Urinary bladder (tissue), 3 donors: ENCODE measurements at regions not wholly inside any gene's neighbourhood (a gene's known extent, or its start where the extent isn't known, plus 50 kb on each side); places are given as distances from the start of the nearest gene placed in this dataset.
"Not testable (repeated sequence)": the region's sequence is repeated elsewhere in the genome, so short reads cannot be mapped to it uniquely, and the experiment has no call there.

Source experiments
- DNase-seq: peaks from one replicate; pipeline ENCODE4 v3.0.0-alpha.2; 2015; ENCODE audit errors: extremely low spot score
- H3K27ac ChIP-seq: one replicate; pipeline ENCODE4 v1.5.1; 2013; ENCODE audit warnings: low read depth, mild to moderate bottlenecking, moderate library complexity
- H3K36me3 ChIP-seq: one replicate; pipeline ENCODE4 v1.6.1; 2013; ENCODE audit warnings: mild to moderate bottlenecking, moderate library complexity; ENCODE audit not compliant: insufficient read depth
- H3K4me1 ChIP-seq: one replicate; pipeline ENCODE4 v1.6.1; 2013; ENCODE audit warnings: mild to moderate bottlenecking, moderate library complexity; ENCODE audit not compliant: insufficient read depth
- H3K4me3 ChIP-seq: one replicate; pipeline ENCODE4 v1.5.1; 2013; ENCODE audit warnings: low read depth, low read length
- WGBS: extraction: QIAGEN DNeasy Blood & Tissue Kit; methylation state at CpG from one replicate; pipeline ENCODE4 v1.1.7; 2013; 5-methylcytosine and 5-hydroxymethylcytosine counted together
- donor health status: healthy with polysubstance abuse.
- donor health status: healthy.

- Histone ChIP-seq H3K27ac (no peak overlapping the region), H3K36me3 (no peaks in the 10 kb centered on the region), H3K4me3 (no peak overlapping the region), H3K4me1 (no peaks in the 10 kb centered on the region)
- DNase-seq, result no peak
- 89% methylated on average over 2 of the region's 2 CpGs for WGBS
Measured at GRCh38 chr1:79255421-79255820, 248.9 kb upstream of the ADGRL4 start.

DNA sequence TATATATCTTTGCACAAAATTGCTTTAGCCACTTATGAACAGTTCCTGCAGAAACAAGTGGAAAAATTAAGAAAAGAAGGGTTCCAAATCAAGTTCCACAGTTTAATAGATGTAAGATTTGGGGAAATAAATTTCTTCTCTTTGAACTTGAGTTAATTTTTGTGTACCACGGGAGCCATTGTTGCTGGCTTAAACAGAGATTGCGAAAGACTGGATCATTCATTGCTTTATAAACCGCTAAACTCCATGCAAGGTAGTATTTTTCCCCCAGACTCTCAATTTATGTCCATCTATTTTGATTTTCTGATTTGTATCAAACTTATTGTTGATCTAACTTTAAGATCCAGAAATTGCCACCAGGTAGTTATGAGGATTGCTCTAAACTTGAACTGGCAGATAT lies 246.1 kb upstream of the ADGRL4 start:
- DNase-seq, result no peak
- no peaks in the 10 kb centered on the region for H3K36me3 ChIP-seq
- no peaks in the 10 kb centered on the region for H3K4me1 ChIP-seq
- no peak overlapping the region for H3K4me3 ChIP-seq
- H3K27ac ChIP-seq, result no peak overlapping the region
- 93% methylated on average over 3 of the region's 3 CpGs for WGBS

DNA sequence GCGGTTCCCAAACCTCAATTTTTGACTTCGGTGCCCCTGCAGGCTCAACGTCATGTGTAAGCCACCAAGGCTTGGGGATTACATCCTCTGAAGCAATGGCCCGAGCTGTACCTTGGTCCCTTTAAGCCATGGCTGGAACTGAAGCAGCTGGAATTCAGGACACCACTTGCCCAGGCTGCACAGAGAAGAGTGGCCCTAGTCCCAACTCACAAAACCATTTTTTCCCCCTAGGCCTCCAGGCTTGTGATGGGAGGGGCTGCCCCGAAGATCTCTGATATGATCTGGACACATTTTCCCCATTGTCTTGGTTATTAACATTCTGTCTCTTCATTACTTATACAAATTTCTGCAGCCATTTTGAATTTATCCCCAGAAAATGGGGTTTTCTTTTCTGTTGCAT lies 233.3 kb upstream of the ADGRL4 start:
- Histone ChIP-seq H3K4me1 (no peaks in the 10 kb centered on the region), H3K36me3 (no peaks in the 10 kb centered on the region), H3K4me3 (no peak overlapping the region), H3K27ac (no peak overlapping the region)
- 85% methylated on average over 5 of the region's 5 CpGs for WGBS
- DNase-seq, result no peak

DNA sequence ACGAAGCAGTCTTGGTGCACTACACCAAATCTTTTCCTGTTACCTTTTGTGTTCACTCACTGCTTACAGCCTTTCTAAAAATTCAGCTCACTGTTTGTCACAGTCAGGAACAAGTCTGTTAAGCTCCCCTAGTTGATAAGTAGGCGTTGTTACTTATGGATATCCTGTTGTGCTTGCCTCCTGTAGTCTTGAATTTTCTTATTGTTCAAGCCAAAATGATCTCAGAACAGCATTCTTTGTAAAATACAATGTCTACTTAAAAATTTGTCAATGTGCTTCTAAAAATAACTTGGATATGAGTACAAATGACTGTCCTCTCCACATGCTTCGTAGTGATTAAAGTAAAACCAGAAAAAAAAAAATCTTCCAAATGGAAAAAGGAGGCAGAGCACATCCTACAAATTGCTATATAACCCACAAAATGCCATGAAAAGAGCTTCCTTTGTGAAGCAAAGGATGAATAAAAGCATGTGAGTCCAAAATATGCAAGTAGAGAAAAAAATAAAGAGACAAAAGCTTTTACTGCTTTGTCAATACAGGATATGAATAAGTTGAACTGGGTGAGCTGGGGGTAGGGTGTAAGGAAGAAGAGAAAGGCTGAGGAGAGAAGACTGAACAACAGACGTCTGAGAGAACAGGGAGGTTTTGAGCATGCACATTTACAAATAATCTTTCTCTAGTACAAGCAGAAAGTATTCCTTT lies 228.9 kb upstream of the ADGRL4 start:
- no peak for DNase-seq
- 47% methylated on average over 4 of the region's 4 CpGs for WGBS
- no peak overlapping the region for H3K4me3 ChIP-seq
- no peaks in the 10 kb centered on the region for H3K36me3 ChIP-seq
- no peaks in the 10 kb centered on the region for H3K4me1 ChIP-seq
- no peak overlapping the region for H3K27ac ChIP-seq

DNA sequence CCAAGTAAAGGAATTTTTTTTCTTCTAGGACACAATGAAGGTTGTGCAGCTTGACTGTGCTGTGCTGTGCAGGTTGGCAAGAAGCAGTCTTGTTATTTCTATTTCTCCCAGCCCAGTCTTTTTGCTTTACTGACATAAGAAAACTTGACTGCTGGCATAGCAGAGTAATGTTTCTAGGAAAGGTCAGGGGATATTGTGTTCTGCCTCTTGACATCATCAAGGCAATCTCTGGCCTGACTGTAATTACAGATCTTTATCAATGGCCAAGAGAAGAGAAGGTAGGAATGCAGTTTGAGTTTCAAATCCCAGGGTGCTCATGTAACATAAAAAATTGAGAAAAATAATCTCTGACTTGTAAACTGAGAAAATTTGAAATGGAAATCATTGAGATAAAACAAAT lies 226.3 kb upstream of the ADGRL4 start:
- DNase-seq, result no peak
- no peak overlapping the region for H3K27ac ChIP-seq
- H3K4me1 ChIP-seq, result no peaks in the 10 kb centered on the region
- H3K4me3 ChIP-seq, result no peak overlapping the region
- H3K36me3 ChIP-seq, result no peaks in the 10 kb centered on the region

DNA sequence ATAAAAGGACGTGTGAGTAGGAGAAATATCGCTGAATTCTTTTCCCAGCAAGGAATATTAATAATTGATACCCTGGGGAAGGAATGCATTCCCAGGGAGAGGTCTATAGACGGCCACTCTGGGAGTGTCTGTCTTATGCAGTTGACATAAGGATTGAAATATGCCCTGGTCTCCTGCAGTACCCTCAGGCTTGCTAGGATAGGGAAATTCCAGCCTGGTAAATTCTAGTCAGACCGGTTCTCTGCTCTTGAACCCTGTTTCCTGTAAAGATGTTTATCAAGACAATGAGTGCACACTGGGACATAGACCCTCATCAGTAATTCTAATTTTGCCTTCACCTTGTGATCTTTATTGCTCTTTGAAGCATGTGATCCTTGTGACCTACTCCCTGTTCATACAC lies 224.2 kb upstream of the ADGRL4 start:
- not testable (repeated sequence) for H3K4me3 ChIP-seq, DNase-seq, H3K36me3 ChIP-seq, H3K4me1 ChIP-seq, H3K27ac ChIP-seq
- WGBS, result 80% methylated on average over 4 of the region's 4 CpGs

DNA sequence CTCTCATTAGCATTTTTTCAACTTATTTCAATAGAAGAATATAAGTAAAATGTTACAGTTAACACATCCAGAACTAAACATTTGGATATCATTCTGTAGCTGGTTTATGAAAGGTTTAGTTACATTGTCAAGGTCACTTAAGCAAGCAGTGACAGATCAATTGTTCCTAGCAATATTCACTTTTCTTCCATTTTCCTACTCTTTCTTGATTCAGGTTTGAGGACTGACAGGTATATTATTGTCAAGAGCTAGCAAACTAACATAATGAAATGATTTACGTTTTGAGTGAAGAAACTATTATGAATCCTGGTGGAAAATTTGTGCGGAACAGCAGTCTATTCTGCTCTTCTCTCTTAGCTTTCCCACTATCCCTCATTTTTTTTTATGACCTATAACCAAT lies 220.4 kb upstream of the ADGRL4 start:
- 90% methylated on average over 2 of the region's 2 CpGs for WGBS
- DNase-seq, result no peak
- no peaks in the 10 kb centered on the region for H3K36me3 ChIP-seq

GRCh38 chr1:79224537-79224936 lies 218.0 kb upstream of the ADGRL4 start:
- Histone ChIP-seq H3K36me3 (no peaks in the 10 kb centered on the region), H3K4me1 (no peaks in the 10 kb centered on the region), H3K4me3 (no peak overlapping the region), H3K27ac (no peak overlapping the region)
- WGBS, result 85% methylated on average over 3 of the region's 3 CpGs
- DNase-seq, result no peak

More for the DNA sequence above, 220.4 kb upstream of the ADGRL4 start:
- Histone ChIP-seq H3K4me1 (no peaks in the 10 kb centered on the region), H3K4me3 (no peak overlapping the region), H3K27ac (no peak overlapping the region)

GRCh38 chr1:79220509-79220908 lies 214.0 kb upstream of the ADGRL4 start:
- no peak for DNase-seq
- no peaks in the 10 kb centered on the region for H3K36me3 ChIP-seq
- H3K4me3 ChIP-seq, result no peak overlapping the region
- H3K27ac ChIP-seq, result no peak overlapping the region
- no peaks in the 10 kb centered on the region for H3K4me1 ChIP-seq
- WGBS, result 93% methylated on average over 2 of the region's 2 CpGs

GRCh38 chr1:79215311-79215710 lies 208.8 kb upstream of the ADGRL4 start:
- H3K4me3 ChIP-seq, result no peak overlapping the region
- no peak overlapping the region for H3K27ac ChIP-seq
- no peak for DNase-seq
- H3K4me1 ChIP-seq, result no peaks in the 10 kb centered on the region
- WGBS, result 93% methylated on average over 4 of the region's 4 CpGs
- H3K36me3 ChIP-seq, result no peaks in the 10 kb centered on the region

- Histone ChIP-seq H3K4me3 (no peak overlapping the region), H3K27ac (no peak overlapping the region), H3K4me1 (no peaks in the 10 kb centered on the region), H3K36me3 (no peaks in the 10 kb centered on the region)
- WGBS, result 73% methylated on average over 4 of the region's 4 CpGs
- DNase-seq, result no peak
Measured at GRCh38 chr1:79207786-79208185, 201.3 kb upstream of the ADGRL4 start.

- Histone ChIP-seq H3K36me3 (no peaks in the 10 kb centered on the region), H3K4me3 (no peak overlapping the region)
- WGBS, result 88% methylated on average over 5 of the region's 5 CpGs
Measured at GRCh38 chr1:79207331-79207730, 200.8 kb upstream of the ADGRL4 start.

GRCh38 chr1:79204779-79205479 lies 198.4 kb upstream of the ADGRL4 start:
- Histone ChIP-seq H3K27ac (no peak overlapping the region), H3K36me3 (no peaks in the 10 kb centered on the region), H3K4me1 (no peaks in the 10 kb centered on the region), H3K4me3 (no peak overlapping the region)
- 73% methylated on average over 4 of the region's 4 CpGs for whole genome bisulfite sequencing
- no peak for DNase-seq

More at GRCh38 chr1:79207331-79207730, 200.8 kb upstream of the ADGRL4 start:
- no peak overlapping the region for H3K27ac ChIP-seq
- DNase-seq, result no peak
- no peaks in the 10 kb centered on the region for H3K4me1 ChIP-seq

DNA sequence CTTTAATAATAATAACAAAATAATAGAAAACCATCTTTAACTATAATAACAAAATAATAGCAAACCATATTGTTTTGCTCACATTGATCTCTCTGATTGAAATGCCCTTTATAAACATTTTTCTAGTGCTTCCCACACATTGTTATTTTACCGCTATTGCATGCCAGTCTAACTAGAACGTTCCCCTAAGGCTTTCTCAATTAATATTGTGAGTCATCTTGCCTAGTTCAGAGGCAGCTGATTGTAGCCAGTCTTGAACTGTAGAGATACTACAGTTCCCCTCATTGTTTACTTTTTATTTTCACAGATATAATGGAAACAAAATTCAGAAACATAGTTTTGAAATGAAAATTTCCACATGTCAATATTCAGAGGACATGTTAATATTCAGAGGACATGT lies 192.3 kb upstream of the ADGRL4 start:
- Histone ChIP-seq H3K27ac (no peak overlapping the region), H3K4me3 (no peak overlapping the region), H3K4me1 (no peaks in the 10 kb centered on the region), H3K36me3 (no peaks in the 10 kb centered on the region)
- WGBS, result 49% methylated on average over 2 of the region's 2 CpGs
- no peak for DNase-seq
